ENCODE measurements at regions not wholly inside any gene's neighbourhood (a gene's known extent, or its start where the extent isn't known, plus 50 kb on each side); places are given as distances from the start of the nearest gene placed in this dataset.

DNA sequence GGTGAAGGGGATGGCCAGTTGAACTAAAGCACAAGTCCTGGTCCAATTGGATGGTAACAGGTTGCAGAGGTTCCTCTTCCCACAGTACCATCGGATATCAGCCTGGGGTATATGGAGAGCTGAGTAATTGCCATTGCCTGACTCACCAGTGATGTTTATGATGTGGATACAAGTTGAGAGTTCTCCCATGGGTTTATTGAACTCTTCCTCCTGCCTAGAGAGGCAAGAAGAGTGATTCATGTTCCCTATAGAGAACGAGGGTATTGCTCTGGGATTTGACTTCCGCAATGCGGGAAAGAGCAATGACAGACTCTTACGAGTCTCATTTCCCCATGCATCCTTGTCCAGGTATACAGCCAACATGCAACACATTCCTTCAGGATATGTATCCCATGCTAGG, 111.3 kb upstream of the PCDH9 start:
- H3K4me1 ChIP-seq (ENCODE audit: control insufficient read depth, insufficient read depth, low read length) = no peaks in the 10 kb centered on the region
- no peak for DNase-seq (ENCODE audit: low read depth)
- H3K9me3 ChIP-seq (ENCODE audit: control insufficient read depth, low read length) = no peaks in the 10 kb centered on the region
- H3K36me3 ChIP-seq (ENCODE audit: control insufficient read depth, insufficient read depth, low read length, severe bottlenecking) = no peaks in the 10 kb centered on the region
- H3K27me3 ChIP-seq (replicated peaks; ENCODE audit: control insufficient read depth, insufficient read depth, low read length) = no peaks in the 10 kb centered on the region
- H3K9ac ChIP-seq (ENCODE audit: low read length) = no peak overlapping the region
- no peak overlapping the region for H3K4me3 ChIP-seq (ENCODE audit: low read length)

DNA sequence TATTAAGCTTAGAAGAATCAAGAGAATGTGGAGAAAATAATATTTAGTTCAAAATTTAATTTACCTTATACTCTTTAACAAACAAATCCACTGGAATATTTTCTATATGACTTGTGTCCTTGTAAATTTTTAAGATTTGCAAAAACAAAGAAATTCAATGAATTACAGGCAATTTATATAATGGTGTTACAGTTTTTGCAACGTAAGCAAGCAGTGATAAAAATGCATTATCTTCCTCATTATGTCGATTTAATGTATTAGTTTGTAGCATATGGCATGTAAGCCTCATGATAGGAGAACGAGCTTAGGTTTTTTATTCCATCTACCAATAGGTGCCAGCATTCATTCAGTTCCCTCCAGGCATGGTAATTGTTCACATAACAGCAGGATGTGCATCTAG, 100.0 kb upstream of the PCDH9 start:
- H3K4me1 ChIP-seq (ENCODE audit: control insufficient read depth, insufficient read depth, low read length) = no peaks in the 10 kb centered on the region

DNA sequence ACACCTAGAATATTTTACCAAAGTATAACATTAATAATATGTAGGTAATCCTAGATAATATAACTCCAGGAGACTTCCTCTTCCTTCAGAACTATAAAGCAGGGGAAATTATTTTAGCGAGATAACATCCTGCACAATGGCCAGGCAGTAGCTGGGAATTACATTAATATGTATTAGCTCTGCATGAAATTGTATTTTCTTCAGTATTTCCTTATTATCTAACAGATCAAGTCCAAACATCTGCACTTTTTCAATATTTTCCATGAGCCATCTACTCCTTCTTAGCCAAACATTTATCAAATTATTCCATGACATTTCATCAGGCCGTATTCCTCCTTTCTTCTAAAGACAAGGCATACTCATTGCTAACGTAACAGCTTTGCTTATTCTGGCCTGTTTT, 98.8 kb upstream of the PCDH9 start:
- Histone ChIP-seq H3K27me3 (replicated peaks; ENCODE audit: control insufficient read depth, insufficient read depth, low read length) (no peaks in the 10 kb centered on the region), H3K9ac (ENCODE audit: low read length) (no peak overlapping the region), H3K4me1 (ENCODE audit: control insufficient read depth, insufficient read depth, low read length) (no peaks in the 10 kb centered on the region), H3K36me3 (ENCODE audit: control insufficient read depth, insufficient read depth, low read length, severe bottlenecking) (no peaks in the 10 kb centered on the region), H3K4me3 (ENCODE audit: low read length) (no peak overlapping the region), H3K9me3 (ENCODE audit: control insufficient read depth, low read length) (no peaks in the 10 kb centered on the region)
- no peak for DNase-seq (ENCODE audit: low read depth)

More for the DNA sequence above, 100.0 kb upstream of the PCDH9 start:
- Histone ChIP-seq H3K27me3 (replicated peaks; ENCODE audit: control insufficient read depth, insufficient read depth, low read length) (no peaks in the 10 kb centered on the region), H3K9ac (ENCODE audit: low read length) (no peak overlapping the region), H3K9me3 (ENCODE audit: control insufficient read depth, low read length) (no peaks in the 10 kb centered on the region), H3K36me3 (ENCODE audit: control insufficient read depth, insufficient read depth, low read length, severe bottlenecking) (no peaks in the 10 kb centered on the region), H3K4me3 (ENCODE audit: low read length) (no peak overlapping the region)
- no peak for DNase-seq (ENCODE audit: low read depth)

DNA sequence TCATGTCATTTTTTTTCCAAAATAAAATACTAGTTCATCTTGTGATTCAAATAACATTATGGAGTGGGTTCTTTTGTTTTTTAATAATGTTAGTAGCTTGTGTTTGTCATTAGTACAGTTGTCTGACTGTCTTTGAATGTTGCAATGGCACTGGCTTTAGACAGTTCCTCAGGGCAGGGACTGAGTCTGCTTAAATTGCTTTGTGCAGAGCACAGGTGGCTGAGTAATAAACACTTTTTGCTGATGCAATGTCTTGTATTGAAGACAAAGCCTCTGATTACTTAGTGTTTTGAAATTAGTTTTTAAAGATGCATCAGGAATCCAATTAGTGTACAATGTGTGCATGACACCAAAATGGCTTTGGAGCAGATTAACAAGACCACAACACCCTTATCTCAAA, 88.7 kb upstream of the PCDH9 start:
- H3K4me1 ChIP-seq (ENCODE audit: control insufficient read depth, insufficient read depth, low read length) = no peaks in the 10 kb centered on the region
- H3K27me3 ChIP-seq (replicated peaks; ENCODE audit: control insufficient read depth, insufficient read depth, low read length) = no peaks in the 10 kb centered on the region
- DNase-seq (ENCODE audit: low read depth) = no peak
- H3K4me3 ChIP-seq (ENCODE audit: low read length) = no peak overlapping the region
- H3K9ac ChIP-seq (ENCODE audit: low read length) = no peak overlapping the region
- no peaks in the 10 kb centered on the region for H3K36me3 ChIP-seq (ENCODE audit: control insufficient read depth, insufficient read depth, low read length, severe bottlenecking)
- no peaks in the 10 kb centered on the region for H3K9me3 ChIP-seq (ENCODE audit: control insufficient read depth, low read length)

DNA sequence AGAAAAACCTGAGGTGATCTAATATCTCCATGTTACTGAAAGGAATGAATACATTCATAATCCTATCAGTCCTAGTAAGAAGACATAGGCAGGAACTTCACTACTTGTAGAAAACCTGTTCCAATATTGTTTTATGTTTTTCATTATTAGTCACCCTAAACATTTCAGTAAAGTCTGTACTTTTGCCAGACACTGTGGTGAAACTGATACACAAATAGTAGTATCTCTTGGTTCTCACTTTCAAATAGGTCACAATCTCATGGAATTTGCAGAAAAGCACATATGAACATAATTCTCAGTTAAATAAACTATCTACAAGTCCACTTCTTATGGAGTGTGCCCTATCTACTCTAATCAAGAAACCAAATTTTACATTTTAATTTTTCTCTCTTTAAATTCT, 88.3 kb upstream of the PCDH9 start:
- Histone ChIP-seq H3K4me1 (ENCODE audit: control insufficient read depth, insufficient read depth, low read length) (no peaks in the 10 kb centered on the region), H3K36me3 (ENCODE audit: control insufficient read depth, insufficient read depth, low read length, severe bottlenecking) (no peaks in the 10 kb centered on the region), H3K27me3 (replicated peaks; ENCODE audit: control insufficient read depth, insufficient read depth, low read length) (no peaks in the 10 kb centered on the region), H3K9ac (ENCODE audit: low read length) (no peak overlapping the region), H3K9me3 (ENCODE audit: control insufficient read depth, low read length) (no peaks in the 10 kb centered on the region), H3K4me3 (ENCODE audit: low read length) (no peak overlapping the region)
- no peak for DNase-seq (ENCODE audit: low read depth)

DNA sequence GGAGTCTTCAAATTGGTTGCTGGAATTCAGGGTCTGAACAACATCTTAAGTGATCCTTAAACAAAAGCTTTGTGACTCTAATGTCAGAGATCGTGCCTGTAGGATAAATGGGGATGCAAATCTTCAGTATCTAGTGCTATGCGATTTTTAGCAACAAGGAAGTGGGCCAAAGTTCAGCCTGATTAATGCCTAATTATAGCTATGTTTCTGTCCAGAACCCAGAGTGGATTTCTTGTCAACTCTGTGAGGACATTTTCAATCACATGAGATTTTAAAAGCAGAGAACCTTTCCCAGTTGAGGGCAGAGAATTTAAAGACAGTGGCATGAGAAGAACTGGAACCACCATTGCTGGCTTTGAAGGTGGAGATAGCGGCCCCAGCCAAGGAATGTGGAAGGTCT, 84.3 kb upstream of the PCDH9 start:
- no peak overlapping the region for H3K4me3 ChIP-seq (ENCODE audit: low read length)
- H3K9me3 ChIP-seq (ENCODE audit: control insufficient read depth, low read length) = no peaks in the 10 kb centered on the region
- no peaks in the 10 kb centered on the region for H3K4me1 ChIP-seq (ENCODE audit: control insufficient read depth, insufficient read depth, low read length)
- no peaks in the 10 kb centered on the region for H3K36me3 ChIP-seq (ENCODE audit: control insufficient read depth, insufficient read depth, low read length, severe bottlenecking)
- H3K27me3 ChIP-seq (replicated peaks; ENCODE audit: control insufficient read depth, insufficient read depth, low read length) = no peaks in the 10 kb centered on the region
- DNase-seq (ENCODE audit: low read depth) = no peak
- H3K9ac ChIP-seq (ENCODE audit: low read length) = no peak overlapping the region

DNA sequence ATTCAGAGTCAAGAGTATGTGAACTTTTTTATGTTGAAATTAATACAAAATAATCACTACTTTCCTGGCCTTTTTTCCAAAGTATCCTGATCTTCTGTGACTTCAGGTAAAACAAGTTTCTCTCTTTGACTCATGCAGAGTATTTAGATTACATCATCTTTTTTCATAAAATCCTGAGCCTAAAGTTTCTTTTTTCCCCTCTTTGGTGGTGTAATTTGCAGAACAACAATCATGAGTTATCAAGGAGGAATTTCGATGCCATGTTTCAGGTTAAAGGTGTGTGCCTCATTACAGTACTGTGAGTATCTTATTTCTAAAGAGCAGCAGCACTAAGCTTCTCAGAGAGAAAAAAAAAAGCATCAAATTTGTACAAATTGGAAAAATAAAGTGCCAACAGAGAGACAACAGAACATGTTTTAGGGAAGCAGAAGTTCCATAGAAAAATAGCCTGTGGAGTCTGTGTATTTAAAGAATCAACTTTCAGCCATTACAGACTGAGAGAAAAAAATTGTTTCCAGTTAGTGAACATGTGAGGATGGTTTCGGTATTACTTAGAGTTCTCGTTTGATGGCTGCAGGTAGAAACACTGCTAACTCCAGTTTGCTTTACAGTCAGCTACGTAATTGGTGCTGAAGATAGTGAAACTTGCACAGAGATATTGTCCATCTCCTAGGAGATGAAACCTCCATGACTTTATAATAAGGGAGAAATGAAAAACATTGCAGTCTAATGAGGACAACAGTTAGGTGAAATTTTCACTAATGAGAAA, 78.1 kb upstream of the PCDH9 start:
- H3K9ac ChIP-seq (ENCODE audit: low read length) = no peak overlapping the region
- H3K4me1 ChIP-seq (ENCODE audit: control insufficient read depth, insufficient read depth, low read length) = no peaks in the 10 kb centered on the region
- no peaks in the 10 kb centered on the region for H3K36me3 ChIP-seq (ENCODE audit: control insufficient read depth, insufficient read depth, low read length, severe bottlenecking)
- no peak overlapping the region for H3K4me3 ChIP-seq (ENCODE audit: low read length)
- H3K9me3 ChIP-seq (ENCODE audit: control insufficient read depth, low read length) = peaks cover 2% of the 10 kb centered on the region
- DNase-seq (ENCODE audit: low read depth) = no peak
- H3K27me3 ChIP-seq (replicated peaks; ENCODE audit: control insufficient read depth, insufficient read depth, low read length) = no peaks in the 10 kb centered on the region

DNA sequence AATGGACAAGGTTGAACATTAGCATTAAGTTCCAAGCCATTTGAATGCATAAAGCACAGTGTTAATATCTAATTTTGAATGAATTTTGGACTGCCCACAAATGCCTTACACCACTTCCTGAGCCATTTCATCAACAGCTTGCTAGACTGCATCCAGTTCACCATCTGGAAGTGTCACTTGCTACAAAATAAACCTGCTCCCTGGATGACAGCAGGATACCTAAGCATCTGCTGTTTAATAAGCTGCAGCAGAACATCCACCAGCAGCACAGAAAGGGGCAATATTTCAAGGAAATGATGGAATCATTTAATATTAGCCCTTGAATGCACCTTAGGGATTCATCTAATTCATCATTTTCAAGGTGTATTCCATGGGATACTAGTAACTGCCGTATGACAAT, 76.6 kb upstream of the PCDH9 start:
- Histone ChIP-seq H3K9ac (ENCODE audit: low read length) (no peak overlapping the region), H3K36me3 (ENCODE audit: control insufficient read depth, insufficient read depth, low read length, severe bottlenecking) (no peaks in the 10 kb centered on the region), H3K9me3 (ENCODE audit: control insufficient read depth, low read length) (peaks cover 2% of the 10 kb centered on the region), H3K27me3 (replicated peaks; ENCODE audit: control insufficient read depth, insufficient read depth, low read length) (no peaks in the 10 kb centered on the region), H3K4me3 (ENCODE audit: low read length) (no peak overlapping the region), H3K4me1 (ENCODE audit: control insufficient read depth, insufficient read depth, low read length) (no peaks in the 10 kb centered on the region)
- DNase-seq (ENCODE audit: low read depth) = no peak

DNA sequence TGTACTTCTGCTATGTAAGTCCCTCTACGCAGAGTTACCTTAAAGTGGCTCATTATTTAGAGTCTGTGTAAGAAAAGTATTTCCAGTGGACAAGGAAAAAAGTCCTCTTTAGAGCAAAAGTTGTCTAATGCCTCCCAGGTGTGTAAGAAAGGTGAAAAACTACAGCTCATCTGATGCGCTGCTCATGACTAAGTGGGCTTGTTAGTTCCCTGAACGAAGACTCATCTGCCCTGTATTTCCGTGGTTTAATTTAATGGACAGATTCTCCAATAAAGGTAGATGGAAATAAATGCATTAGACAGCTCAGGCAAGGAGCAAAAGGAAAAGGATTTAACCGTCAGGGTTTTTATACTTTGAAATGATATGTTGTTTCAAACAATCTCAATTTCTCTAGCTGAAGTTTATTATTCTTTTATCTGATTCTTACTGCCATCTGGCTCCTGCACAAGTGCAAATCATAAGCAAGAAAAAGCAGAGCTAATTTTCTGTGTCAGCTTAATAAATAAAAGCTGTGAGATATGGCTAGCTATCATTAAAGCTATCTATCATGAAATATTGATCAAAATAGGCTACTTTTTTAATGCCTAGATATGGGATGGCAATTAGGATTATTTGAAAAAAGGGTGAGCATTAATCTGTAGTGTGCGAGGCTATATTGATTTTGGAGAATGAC, 73.7 kb upstream of the PCDH9 start:
- Histone ChIP-seq H3K9ac (ENCODE audit: low read length) (no peak overlapping the region), H3K4me1 (ENCODE audit: control insufficient read depth, insufficient read depth, low read length) (peaks cover 12% of the 10 kb centered on the region)

DNA sequence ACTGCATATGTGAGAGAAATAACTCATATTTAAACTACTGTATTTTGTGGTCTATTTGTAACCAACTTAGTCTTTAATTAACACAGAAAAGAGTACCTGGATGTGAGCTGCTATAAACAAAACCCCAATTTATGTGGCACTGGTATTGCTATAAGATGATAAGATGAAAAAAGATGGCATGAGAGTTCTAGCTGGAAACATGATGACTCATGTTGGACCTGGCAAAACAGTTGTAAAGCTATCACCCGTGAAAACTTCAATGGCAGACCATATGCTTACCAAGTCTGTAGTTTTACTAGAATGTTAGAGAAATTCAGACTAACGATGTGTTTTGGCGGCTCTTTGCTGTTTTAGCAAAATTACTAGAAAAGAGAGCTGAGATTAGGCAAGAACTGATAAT, 69.6 kb upstream of the PCDH9 start:
- peaks cover 14% of the 10 kb centered on the region for H3K4me1 ChIP-seq (ENCODE audit: control insufficient read depth, insufficient read depth, low read length)
- no peak for DNase-seq (ENCODE audit: low read depth)
- peak overlapping the region; percentile 43 for H3K4me3 ChIP-seq (ENCODE audit: low read length)
- H3K9ac ChIP-seq (ENCODE audit: low read length) = no peak overlapping the region
- no peaks in the 10 kb centered on the region for H3K9me3 ChIP-seq (ENCODE audit: control insufficient read depth, low read length)
- H3K27me3 ChIP-seq (replicated peaks; ENCODE audit: control insufficient read depth, insufficient read depth, low read length) = no peaks in the 10 kb centered on the region
- no peaks in the 10 kb centered on the region for H3K36me3 ChIP-seq (ENCODE audit: control insufficient read depth, insufficient read depth, low read length, severe bottlenecking)

More for the DNA sequence above, 73.7 kb upstream of the PCDH9 start:
- Histone ChIP-seq H3K4me3 (ENCODE audit: low read length) (no peak overlapping the region), H3K9me3 (ENCODE audit: control insufficient read depth, low read length) (peaks cover 2% of the 10 kb centered on the region), H3K36me3 (ENCODE audit: control insufficient read depth, insufficient read depth, low read length, severe bottlenecking) (no peaks in the 10 kb centered on the region), H3K27me3 (replicated peaks; ENCODE audit: control insufficient read depth, insufficient read depth, low read length) (no peaks in the 10 kb centered on the region)
- DNase-seq (ENCODE audit: low read depth) = no peak

DNA sequence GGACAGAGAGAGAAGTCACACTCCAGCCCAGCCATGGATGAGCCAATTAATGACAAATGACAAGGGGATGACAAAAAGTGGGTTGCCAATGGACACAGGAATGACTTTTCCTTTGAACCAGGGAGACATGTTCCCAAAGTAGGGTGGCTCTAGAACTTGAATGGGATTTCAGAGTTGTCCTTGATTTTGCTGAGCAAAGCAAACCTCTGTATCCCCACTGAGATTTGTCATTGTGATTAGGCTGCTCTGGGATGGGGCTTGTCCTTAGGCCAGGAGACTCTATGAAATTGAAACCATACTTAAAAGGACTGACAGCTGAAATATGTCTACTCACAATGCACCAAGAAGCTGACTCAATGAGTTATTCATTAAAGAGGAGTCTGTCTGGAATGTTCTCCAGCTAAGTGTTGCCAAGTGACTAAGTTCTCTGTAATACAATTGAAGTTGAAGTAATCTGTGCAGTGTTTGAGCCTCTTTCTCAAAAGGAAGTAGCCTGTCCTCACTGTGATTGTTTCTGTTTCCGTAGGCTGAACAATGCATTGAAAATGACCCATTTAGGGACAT, 69.0 kb upstream of the PCDH9 start:
- DNase-seq (ENCODE audit: low read depth) = peak; percentile 71
- no peaks in the 10 kb centered on the region for H3K27me3 ChIP-seq (replicated peaks; ENCODE audit: control insufficient read depth, insufficient read depth, low read length)
- no peaks in the 10 kb centered on the region for H3K36me3 ChIP-seq (ENCODE audit: control insufficient read depth, insufficient read depth, low read length, severe bottlenecking)
- H3K9me3 ChIP-seq (ENCODE audit: control insufficient read depth, low read length) = no peaks in the 10 kb centered on the region
- H3K4me1 ChIP-seq (ENCODE audit: control insufficient read depth, insufficient read depth, low read length) = peaks cover 14% of the 10 kb centered on the region
- H3K9ac ChIP-seq (ENCODE audit: low read length) = no peak overlapping the region
- H3K4me3 ChIP-seq (ENCODE audit: low read length) = peak overlapping the region; percentile 43
